ENCODE measurements at regions not wholly inside any gene's neighbourhood (a gene's known extent, or its start where the extent isn't known, plus 50 kb on each side); places are given as distances from the start of the nearest gene placed in this dataset.

DNA sequence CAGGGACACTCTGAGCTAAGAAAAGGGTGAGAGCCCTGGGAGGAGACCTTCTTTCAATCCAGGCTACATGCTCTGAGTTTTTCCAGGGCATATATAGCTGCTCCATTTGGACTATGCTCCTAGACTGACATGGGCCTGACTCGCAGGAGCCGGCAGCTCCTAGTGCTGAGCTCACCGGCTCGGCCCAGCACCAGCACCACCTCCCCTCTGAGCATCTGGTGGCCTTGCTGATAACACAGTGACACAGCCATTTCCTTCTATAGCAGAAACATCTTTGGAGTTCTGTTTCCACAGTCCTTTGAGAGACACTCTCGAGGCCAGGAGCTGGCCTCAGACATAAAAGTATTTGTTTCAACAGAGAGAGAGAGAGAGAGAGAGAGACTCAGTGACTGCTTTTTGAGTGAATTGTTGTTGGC, 184.9 kb downstream of the TM9SF2 start:
- H3K9me2 ChIP-seq (replicated peaks; ENCODE audit: control insufficient read depth, low read length) = no peaks in the 10 kb centered on the region
- no peaks in the 10 kb centered on the region for H3F3A ChIP-seq (ENCODE audit: control insufficient read depth, insufficient read depth)
- H3K4me3 ChIP-seq (ENCODE audit: low read length) = no peak overlapping the region
- no peaks in the 10 kb centered on the region for H3K79me2 ChIP-seq (ENCODE audit: control insufficient read depth, low read length)
- H3K9me3 ChIP-seq (ENCODE audit: control insufficient read depth, insufficient read depth, low read length) = no peaks in the 10 kb centered on the region
- H3K4me2 ChIP-seq (ENCODE audit: low read length) = no peak overlapping the region
- H3K27me3 ChIP-seq (ENCODE audit: control insufficient read depth, low read length) = 0 out of 2 replicates have a peak, but pooled peaks cover 2% of the 10 kb centered on the region
- H3K27ac ChIP-seq (ENCODE audit: low read depth, low read length) = no peak overlapping the region
- no peaks in the 10 kb centered on the region for H4K20me1 ChIP-seq (ENCODE audit: control insufficient read depth, insufficient read depth, low read depth, low read length)
- no peaks in the 10 kb centered on the region for H3K4me1 ChIP-seq (ENCODE audit: control insufficient read depth, low read length)
- H3K36me3 ChIP-seq (ENCODE audit: control insufficient read depth, low read length) = no peaks in the 10 kb centered on the region
- TF ChIP-seq, protein P1, sequence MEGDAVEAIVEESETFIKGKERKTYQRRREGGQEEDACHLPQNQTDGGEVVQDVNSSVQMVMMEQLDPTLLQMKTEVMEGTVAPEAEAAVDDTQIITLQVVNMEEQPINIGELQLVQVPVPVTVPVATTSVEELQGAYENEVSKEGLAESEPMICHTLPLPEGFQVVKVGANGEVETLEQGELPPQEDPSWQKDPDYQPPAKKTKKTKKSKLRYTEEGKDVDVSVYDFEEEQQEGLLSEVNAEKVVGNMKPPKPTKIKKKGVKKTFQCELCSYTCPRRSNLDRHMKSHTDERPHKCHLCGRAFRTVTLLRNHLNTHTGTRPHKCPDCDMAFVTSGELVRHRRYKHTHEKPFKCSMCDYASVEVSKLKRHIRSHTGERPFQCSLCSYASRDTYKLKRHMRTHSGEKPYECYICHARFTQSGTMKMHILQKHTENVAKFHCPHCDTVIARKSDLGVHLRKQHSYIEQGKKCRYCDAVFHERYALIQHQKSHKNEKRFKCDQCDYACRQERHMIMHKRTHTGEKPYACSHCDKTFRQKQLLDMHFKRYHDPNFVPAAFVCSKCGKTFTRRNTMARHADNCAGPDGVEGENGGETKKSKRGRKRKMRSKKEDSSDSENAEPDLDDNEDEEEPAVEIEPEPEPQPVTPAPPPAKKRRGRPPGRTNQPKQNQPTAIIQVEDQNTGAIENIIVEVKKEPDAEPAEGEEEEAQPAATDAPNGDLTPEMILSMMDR (IDR thresholded peaks at IDR 0.05; ENCODE audit: low read depth, low read length, poor library complexity, severe bottlenecking) = no peak
- no peak for TF ChIP-seq EZH2phosphoT487 (IDR thresholded peaks at IDR 0.05; ENCODE audit: borderline replicate concordance, low read length)

DNA sequence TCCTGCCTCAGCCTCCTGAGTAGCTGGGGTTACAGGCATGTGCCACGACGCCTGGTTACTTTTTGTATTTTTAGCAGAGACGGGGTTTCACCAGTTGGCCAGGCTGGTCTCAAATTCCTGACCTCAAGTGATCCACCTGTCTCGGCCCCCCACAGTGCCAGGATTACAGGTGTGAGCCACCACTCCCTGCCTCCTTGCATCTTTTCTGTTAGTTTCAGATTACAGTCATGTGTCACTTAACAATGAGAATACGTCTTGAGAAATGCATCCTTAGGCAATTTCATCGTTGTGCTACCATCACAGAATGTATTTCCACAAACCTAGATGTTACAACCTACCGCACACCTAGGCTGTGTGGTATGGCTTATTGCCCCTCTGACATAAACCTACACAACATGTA, 180.4 kb downstream of the TM9SF2 start:
- TF ChIP-seq EZH2phosphoT487 (IDR thresholded peaks at IDR 0.05; ENCODE audit: borderline replicate concordance, low read length) = no peak
- TF ChIP-seq, protein P1 (IDR thresholded peaks at IDR 0.05; ENCODE audit: low read depth, low read length, poor library complexity, severe bottlenecking) = no peak
- Histone ChIP-seq H4K20me1 (ENCODE audit: control insufficient read depth, insufficient read depth, low read depth, low read length) (no peaks in the 10 kb centered on the region), H3F3A (ENCODE audit: control insufficient read depth, insufficient read depth) (no peaks in the 10 kb centered on the region), H3K36me3 (ENCODE audit: control insufficient read depth, low read length) (no peaks in the 10 kb centered on the region), H3K4me3 (ENCODE audit: low read length) (no peak overlapping the region), H3K27me3 (ENCODE audit: control insufficient read depth, low read length) (no peaks in the 10 kb centered on the region), H3K27ac (ENCODE audit: low read depth, low read length) (no peak overlapping the region), H3K9me2 (replicated peaks; ENCODE audit: control insufficient read depth, low read length) (no peaks in the 10 kb centered on the region), H3K9me3 (ENCODE audit: control insufficient read depth, insufficient read depth, low read length) (no peaks in the 10 kb centered on the region), H3K4me1 (ENCODE audit: control insufficient read depth, low read length) (no peaks in the 10 kb centered on the region), H3K79me2 (ENCODE audit: control insufficient read depth, low read length) (no peaks in the 10 kb centered on the region), H3K4me2 (ENCODE audit: low read length) (no peak overlapping the region)

DNA sequence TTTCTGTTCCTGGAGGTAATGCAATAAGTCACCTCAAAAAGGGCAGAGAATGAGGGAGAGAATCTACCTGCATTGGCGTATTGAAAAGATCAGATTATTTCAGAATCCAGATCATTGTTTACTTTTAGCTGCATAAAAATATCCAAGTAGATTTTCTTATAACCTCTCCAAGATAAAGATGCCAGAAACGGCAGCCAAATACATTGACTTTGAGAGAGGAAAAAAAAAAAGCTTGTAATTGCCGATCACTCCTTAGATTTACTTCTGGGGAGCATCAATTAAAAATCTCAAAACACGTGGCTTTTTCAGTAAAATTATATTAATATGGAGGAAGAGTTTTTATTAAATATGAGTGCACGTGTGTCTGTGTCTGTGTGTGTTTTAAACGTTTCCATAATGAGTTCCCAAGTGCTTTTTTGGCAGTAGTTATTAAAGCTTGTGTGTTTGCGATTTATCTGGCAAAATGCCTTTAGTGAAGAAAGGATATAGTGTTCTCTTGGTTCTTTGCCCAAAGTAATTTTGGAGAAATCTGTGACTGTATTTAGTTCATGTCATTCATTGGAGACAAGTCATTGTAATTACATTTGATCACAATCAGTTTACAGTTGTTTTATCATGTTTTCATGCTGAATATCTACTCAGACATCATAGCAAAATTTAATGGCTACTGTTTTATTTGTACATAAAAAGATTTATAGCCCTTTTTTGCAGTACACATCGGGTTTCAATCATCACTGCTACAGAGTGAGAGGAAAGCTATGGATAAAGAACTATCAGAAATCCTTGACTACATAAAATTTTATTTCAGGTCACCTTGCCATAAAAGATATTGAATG, 176.1 kb downstream of the TM9SF2 start:
- Histone ChIP-seq H3K4me2 (ENCODE audit: low read length) (no peak overlapping the region), H3K79me2 (ENCODE audit: control insufficient read depth, low read length) (no peaks in the 10 kb centered on the region), H3K4me1 (ENCODE audit: control insufficient read depth, low read length) (no peaks in the 10 kb centered on the region), H3F3A (ENCODE audit: control insufficient read depth, insufficient read depth) (no peaks in the 10 kb centered on the region), H3K9me3 (ENCODE audit: control insufficient read depth, insufficient read depth, low read length) (no peaks in the 10 kb centered on the region), H3K27ac (ENCODE audit: low read depth, low read length) (no peak overlapping the region), H3K4me3 (ENCODE audit: low read length) (no peak overlapping the region), H3K27me3 (ENCODE audit: control insufficient read depth, low read length) (no peaks in the 10 kb centered on the region), H3K9me2 (replicated peaks; ENCODE audit: control insufficient read depth, low read length) (no peaks in the 10 kb centered on the region), H4K20me1 (ENCODE audit: control insufficient read depth, insufficient read depth, low read depth, low read length) (no peaks in the 10 kb centered on the region), H3K36me3 (ENCODE audit: control insufficient read depth, low read length) (no peaks in the 10 kb centered on the region)
- TF ChIP-seq, protein P1 (IDR thresholded peaks at IDR 0.05; ENCODE audit: low read depth, low read length, poor library complexity, severe bottlenecking) = no peak
- TF ChIP-seq EZH2phosphoT487 (IDR thresholded peaks at IDR 0.05; ENCODE audit: borderline replicate concordance, low read length) = no peak
